Activated CD4-positive, CD25-positive, alpha-beta regulatory T cell treated with anti-CD3 and anti-CD28 coated beads, Interleukin-2, amount 50 U/mL, for 24 hours (primary cell): ENCODE measurements at regions not wholly inside any gene's neighbourhood (a gene's known extent, or its start where the extent isn't known, plus 50 kb on each side); places are given as distances from the start of the nearest gene placed in this dataset.
"Not testable (repeated sequence)": the region's sequence is repeated elsewhere in the genome, so short reads cannot be mapped to it uniquely, and the experiment has no call there.

Source experiments
- ATAC-seq, 2 donors: fragments of 150-1000 bp; cut with Tn5 transposase; one replicate each; pipeline ENCODE4 v1.10.0; 2021; ENCODE audit warnings: mild to moderate bottlenecking in 1 of 2, moderate library complexity in 1 of 2

GRCh38 chr5:62238584-62238983 is 67.4 kb upstream of the KIF2A start:
- not testable (repeated sequence) for ATAC-seq

GRCh38 chr5:62240494-62240893 is 65.5 kb upstream of the KIF2A start:
- not testable (repeated sequence) for ATAC-seq

- ATAC-seq: not testable (repeated sequence)
Measured at GRCh38 chr5:62242000-62242399, 64.0 kb upstream of the KIF2A start.

GRCh38 chr5:62243046-62243445 is 63.0 kb upstream of the KIF2A start:
- not testable (repeated sequence) for ATAC-seq

GRCh38 chr5:62248192-62248591 is 57.8 kb upstream of the KIF2A start:
- not testable (repeated sequence) for ATAC-seq

GRCh38 chr5:62250085-62250484 is 55.9 kb upstream of the KIF2A start:
- ATAC-seq: peak; percentile 35 to 71

- ATAC-seq: not testable (repeated sequence)
Measured at GRCh38 chr5:62250919-62251318, 55.1 kb upstream of the KIF2A start.

GRCh38 chr5:62252519-62252918 is 53.5 kb upstream of the KIF2A start:
- not testable (repeated sequence) for ATAC-seq

- not testable (repeated sequence) for ATAC-seq
Measured at GRCh38 chr5:62255551-62255950, 50.5 kb upstream of the KIF2A start.

GRCh38 chr5:62256161-62257019 is 49.6 kb upstream of the KIF2A start:
- peak; percentile 56 to 58 for ATAC-seq
